ENCODE measurements at regions not wholly inside any gene's neighbourhood (a gene's known extent, or its start where the extent isn't known, plus 50 kb on each side); places are given as distances from the start of the nearest gene placed in this dataset.
A peak's percentile ranks its signal among the peaks of the same experiment; 100 is the strongest.

GRCh38 chr5:37889612-37890317 is 49.9 kb upstream of the GDNF start:
- H3K27me3 ChIP-seq (ENCODE audit: insufficient read depth, low read depth): no peaks in the 10 kb centered on the region
- no peak overlapping the region for H2AFZ ChIP-seq
- H3K27ac ChIP-seq: no peak overlapping the region
- H3F3A ChIP-seq (ENCODE audit: insufficient read depth, low read depth): no peaks in the 10 kb centered on the region
- H3K4me2 ChIP-seq: 0 out of 2 replicates have a peak overlapping the region, but pooled peaks have one; percentile 1
- 0 out of 2 replicates have a peak, but pooled peaks cover 8% of the 10 kb centered on the region for H3K4me1 ChIP-seq (replicated peaks; ENCODE audit: insufficient read depth)
- H3K79me2 ChIP-seq (ENCODE audit: low read depth): no peaks in the 10 kb centered on the region
- no peaks in the 10 kb centered on the region for H3K9me3 ChIP-seq (ENCODE audit: insufficient read depth, low read depth)
- BruUV-seq (replicated peaks): no TSS peak
- H3K36me3 ChIP-seq (ENCODE audit: low read depth): no peaks in the 10 kb centered on the region
- intact Hi-C loops (cut with micrococcal nuclease; ENCODE audit: unreplicated experiment): no loop called here
- no peak overlapping the region for H3K4me3 ChIP-seq
- TF ChIP-seq CTCF (conservative IDR thresholded peaks at IDR 0.05): no peak
- no peak for TF ChIP-seq EZH2 (IDR thresholded peaks at IDR 0.05; ENCODE audit: low read depth)
- ChIA-PET CTCF (no interaction called here), POLR2A (ENCODE audit: unreplicated experiment) (interaction anchor here (0.6 kb wide), 1 partner anchor 19 kb away, joined by 3 read pairs; no protein-coding TSS in a partner anchor)
- no peaks in the 10 kb centered on the region for H4K20me1 ChIP-seq (ENCODE audit: insufficient read depth)
- DNase-seq: peak in 1 of 2 experiments; percentile 86
- H3K9me2 ChIP-seq (ENCODE audit: insufficient read depth): no peaks in the 10 kb centered on the region

Measured in PC-9 (cell line).